ENCODE measurements at regions not wholly inside any gene's neighbourhood (a gene's known extent, or its start where the extent isn't known, plus 50 kb on each side); places are given as distances from the start of the nearest gene placed in this dataset.
"Not testable (repeated sequence)": the region's sequence is repeated elsewhere in the genome, so short reads cannot be mapped to it uniquely, and the experiment has no call there.

DNA sequence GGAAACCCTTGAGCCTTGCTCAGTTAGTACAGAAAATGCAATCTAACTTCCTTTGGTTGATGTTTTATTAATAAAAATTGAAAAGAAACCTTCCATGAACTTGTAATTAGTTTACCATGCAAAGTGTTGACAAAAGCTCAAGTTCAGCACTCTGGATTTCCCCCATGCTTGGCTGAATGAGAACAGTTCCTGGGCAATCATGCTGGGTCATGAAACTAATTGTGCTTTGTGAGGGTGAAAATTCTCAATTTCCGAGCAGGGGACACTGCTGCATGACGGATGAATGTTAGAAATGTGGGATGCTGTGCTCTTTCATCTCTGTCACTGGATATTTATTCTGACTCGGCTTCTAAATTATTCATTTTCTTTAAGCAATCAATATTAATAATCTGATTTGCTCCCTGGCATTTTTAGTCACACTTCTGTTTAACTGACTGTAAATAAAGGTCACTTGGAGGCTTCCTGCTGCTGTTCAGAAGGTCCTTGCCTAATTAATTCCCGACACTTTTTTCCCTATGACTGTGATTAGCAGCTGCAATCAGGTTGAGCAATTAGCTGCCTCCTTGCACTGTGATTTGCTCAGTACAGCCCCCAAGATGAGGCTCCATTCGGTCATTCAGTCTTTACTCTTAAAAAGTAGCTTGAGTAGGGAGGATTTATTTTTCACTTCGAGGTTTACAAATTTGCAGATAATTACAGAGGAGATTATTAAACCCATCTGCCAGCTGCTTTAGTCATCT, 678.1 kb upstream of the ZNF608 start:
- no peak for DNase-seq

DNA sequence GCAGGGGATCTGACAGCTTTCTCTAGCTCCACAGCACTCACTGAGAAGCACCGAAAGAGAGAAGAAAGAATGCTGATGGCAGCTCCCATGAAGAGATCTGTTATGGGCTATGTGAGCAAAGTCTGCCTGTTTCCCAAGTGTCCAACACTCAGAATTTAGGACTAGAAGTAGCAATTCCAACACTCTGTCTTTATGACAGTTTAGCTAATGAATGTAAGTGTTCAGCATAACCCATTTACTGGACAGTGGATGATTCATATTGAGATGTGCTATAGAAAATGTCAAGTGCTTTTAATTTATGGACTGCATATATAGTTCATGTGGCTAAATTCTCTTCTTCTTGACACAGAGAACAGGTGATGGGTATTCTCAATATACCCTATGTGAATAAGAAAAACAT, 683.1 kb upstream of the ZNF608 start:
- DNase-seq, result no peak

DNA sequence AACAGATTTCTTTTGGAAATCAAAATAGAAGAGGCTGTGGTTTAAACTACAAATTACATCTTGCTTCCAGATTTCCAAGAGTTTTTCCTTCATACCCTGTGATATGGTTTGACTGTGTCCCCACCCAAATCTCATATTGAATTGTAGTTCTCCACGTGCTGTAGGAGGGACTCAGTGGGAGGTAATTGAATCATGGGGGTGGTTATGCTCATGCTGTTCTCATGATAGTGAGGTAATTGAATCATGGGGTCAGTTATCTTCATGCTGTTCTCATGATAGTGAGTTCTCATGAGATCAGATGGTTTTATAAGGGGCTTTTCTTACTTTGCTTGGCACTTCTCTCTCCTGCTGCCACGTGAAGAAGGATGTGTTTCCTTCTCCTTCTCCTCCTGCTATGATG, 687.0 kb upstream of the ZNF608 start:
- no peak for DNase-seq

DNA sequence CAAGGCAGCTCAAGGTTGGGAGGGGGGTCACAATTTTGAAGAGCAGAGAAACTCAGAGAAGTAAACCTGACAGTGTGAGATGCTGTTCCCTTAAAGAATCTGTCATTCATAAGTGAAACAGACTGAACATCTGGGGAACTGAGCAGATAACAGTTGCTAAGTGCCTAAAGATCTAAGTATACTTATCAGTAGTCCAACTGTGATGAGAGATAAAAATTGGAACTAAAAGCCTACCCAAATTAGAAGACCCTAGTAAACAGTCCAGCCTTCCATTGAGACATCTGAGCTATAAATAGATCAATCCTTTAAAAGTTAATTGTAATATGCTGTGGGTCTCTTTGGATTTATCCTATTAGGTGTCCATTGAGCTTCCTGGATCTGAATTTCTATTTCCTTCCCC, 692.8 kb upstream of the ZNF608 start:
- no peak for DNase-seq

DNA sequence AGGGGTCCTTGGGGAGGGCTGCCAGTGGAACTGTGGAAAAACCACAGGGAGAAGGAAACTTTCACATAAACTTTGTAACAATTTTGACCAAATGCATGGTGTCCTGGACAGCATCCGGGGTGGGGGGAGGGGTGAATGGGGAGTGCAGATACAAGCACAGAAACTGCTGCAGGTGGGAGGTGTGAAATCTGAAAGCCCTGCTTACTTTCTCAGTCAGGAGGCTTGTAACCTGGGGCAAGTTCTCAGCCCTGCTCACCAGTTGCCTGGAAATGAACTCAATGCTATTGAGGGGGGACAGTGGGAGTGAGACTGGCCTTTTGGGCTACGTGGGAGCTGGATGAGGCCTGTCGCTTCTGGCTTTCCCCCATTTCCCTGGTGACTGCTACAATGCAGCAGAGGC, 694.5 kb upstream of the ZNF608 start:
- no peak for DNase-seq

DNA sequence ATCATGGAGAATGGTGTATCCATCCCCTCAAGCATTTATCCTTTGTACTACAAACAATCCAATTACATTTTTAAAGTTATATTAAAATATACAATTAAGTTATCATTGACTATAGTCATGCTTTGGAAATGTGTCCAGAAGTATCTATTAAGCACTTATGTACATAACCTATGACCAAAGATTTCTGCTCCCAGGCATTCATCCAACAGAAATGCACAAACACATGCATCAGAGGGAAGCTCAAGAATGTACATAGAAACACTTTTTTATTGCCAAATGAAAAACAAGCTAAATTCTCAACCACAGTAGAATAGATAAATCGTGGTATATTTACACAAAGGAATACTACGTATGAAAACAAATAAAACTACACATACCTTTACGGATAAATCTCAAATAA, 700.5 kb upstream of the ZNF608 start:
- DNase-seq, result no peak

DNA sequence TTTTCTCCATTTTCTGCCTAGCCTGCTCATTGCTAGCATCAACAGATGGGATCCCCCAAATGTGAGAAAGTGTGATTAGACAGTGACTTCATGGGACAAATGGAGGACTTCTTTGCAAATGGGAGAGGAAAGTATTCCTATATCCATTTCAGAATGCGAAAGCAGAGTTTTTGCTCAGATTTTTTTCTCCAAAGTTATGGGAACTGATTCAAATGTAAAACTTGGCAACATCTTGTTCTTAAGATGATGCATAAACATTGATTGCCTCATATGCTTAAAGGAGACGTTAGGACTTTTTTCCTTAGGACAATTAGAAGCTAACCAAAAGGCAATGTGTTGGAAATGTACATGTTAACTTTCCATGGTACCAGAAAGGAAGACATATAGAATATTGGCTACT, 704.3 kb upstream of the ZNF608 start:
- no peak for DNase-seq

DNA sequence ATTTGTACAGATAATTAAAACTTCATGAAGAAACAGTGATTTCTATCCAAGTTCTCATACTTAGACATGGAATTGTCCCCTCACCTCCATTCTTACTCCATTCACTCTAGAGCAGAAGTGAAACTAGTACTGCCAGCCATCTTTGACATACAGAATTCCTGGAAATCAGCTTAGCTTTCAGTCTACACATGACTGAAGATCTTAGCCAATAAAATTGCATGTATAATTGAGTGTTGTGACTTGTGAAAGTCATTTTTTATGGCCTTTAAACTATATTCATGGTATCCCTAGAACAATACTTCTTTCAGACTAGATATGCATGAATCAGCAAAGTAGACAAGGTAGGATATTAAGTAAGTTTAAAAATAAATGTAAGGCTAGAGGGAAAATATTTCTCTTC, 705.2 kb upstream of the ZNF608 start:
- DNase-seq, result no peak

DNA sequence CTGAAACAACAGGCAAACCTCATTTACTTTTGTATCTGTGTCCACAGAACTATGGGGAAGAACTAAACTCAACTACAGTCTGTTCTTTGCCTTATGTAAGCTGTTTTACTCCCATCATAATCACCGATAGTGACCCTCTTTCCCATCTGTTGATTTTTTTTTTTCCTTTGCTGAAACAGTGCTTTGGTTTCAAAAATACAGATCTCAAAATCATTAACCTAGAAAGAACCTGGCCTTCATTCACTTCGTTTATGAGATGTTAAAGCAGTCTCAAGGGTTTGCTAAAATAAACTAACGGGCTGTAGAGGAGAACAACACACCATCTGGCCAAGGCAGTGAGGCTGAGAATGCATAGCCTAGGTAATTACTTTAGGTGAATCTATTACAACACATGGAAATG, 706.6 kb upstream of the ZNF608 start:
- no peak for DNase-seq

DNA sequence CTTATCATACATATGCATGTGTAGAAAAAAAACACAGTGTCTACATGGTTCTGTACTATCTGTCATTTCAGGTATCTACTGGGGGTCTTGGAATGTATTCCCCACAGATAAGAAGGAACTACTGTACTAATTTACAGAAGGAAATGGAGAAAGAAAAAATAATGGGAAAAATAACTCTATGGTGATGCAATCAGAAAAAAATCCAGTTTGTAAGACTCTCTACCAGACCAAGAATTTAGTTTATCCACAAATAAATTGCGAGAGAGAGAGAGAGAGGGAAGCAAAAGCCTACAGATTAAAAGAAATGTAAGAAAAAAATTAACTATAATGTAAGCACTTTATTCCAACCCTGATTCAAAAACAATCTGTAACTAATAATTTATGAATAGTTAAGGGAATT, 708.6 kb upstream of the ZNF608 start:
- no peak for DNase-seq

DNA sequence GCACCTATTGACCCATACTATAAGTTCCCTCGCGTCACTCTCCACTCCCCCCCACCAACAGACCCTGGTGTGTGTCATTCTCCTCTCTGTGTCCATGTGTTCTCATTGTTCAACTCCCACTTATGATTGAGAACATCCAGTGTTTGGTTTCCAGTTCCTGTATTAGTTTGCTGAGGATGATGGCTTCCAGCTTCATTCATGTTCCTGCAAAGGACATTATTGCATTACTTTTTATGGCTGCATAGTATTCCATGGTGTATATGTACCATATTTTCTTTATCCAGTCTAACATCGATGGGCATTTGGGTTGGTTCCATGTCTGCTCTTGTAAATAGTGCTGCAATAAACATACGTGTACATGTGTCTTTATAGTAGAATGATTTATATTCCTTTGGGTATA, 709.6 kb upstream of the ZNF608 start:
- DNase-seq, result not testable (repeated sequence)

DNA sequence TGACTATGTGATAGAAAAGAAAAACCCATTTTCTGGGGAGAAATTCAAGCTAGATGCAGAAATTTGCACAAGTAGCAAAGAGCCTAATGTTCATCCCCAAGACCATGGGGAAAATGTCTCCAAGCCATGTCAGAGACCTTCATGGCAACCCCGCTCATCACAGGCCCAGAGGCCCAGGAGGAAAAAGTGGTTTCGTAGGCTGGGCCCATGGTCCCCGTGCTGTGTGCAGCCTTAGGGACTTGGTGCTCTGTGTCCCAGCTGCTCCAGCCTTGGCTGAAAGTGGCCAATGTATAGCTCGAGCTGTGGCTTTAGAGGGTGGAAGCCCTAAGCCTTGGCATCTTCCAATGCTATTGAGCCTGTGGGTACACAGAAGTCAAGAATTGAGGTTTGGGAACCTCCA, 711.2 kb upstream of the ZNF608 start:
- DNase-seq, result no peak

DNA sequence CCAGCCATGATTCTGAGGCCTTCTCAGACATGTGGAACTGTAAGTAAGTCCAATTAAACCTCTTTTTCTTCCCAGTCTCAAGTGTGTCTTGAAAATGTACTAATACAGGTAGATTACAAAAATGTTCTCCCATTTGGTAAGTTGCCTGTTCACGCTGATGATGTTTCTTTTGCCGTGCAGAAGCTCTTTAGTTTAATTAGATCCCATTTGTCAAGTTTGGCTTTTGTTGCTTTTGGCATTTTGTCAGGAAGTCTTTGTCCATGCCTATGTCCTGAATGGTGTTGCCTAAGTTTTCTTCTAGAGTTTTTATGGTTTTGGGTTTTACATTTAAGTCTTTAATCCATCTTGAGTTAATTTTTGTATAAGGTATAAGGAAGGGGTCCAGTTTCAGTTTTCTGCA, 712.5 kb upstream of the ZNF608 start:
- not testable (repeated sequence) for DNase-seq

DNA sequence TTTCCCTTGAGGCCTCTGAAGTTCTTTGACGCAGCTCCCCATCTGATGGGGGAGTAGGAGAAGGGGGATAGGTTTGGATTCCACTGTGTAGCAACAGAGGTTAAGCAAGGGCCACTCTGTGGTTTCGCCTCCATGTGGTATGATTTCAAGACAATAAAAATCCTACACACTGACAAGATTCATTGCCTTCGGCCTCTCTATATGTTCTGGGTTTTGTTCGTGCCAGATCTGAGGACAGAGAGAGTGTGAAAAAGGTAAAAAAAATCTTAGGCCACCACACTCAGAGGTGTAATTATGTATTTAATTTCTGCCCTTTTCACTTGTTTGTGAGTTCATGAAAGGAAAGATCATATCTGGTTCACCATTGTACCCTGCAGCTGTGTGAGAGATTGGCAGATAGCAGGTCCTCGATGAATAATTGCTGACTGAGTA, 715.2 kb upstream of the ZNF608 start:
- DNase-seq, result no peak

DNA sequence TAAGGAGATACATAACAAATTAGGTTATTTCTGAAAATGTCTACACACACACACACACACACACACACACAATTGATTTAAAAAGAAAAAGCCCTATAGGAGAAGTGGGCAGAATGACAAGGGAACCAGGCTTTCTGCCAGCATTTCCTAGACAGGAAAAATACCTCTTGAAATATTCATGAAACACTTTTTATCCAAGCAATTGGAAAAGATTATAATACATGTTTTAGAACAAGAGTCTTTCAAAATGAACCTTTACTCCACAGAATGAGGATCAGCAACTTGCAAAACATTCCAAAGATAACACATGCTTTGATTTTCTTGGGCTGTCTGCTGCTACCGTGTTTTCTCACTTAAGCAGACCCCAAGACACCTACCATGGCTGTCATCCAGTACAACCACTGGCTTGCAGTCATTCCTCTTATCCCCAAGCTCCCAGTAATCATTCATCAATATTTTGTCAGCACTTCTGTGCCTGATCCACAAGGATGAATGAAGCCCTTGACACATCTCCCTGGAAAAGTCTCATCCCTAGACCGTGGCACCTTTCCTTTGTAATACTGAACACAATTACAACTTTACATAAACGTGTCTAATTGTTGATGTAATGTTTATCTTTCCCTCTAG, 717.1 kb upstream of the ZNF608 start:
- no peak for DNase-seq

DNA sequence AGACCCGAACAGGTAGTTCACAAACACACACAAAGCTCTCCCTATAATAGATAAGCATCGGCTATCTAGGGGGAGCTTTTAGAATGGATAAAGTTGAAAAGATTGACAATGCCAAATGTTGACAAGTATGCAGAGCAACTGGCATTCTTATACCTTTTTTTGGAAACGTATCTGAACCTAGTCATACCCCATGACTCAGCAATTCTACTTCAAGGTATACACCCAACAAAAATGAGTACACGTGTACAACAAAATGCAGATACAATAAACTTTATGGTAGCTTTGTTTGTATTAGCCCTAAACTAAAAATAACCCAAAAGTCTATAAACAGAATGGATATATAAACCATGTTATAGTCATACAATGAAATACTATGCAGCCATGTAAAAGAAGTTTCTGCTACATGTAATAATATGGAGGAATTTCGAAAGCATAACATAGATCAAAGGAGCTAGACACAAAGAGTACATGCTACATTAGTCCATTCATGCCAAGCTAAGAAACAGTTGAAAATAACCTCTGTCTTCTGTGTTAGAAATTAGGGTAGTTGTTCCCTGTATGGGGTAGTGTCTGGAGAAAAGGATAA, 718.5 kb upstream of the ZNF608 start:
- DNase-seq, result no peak

DNA sequence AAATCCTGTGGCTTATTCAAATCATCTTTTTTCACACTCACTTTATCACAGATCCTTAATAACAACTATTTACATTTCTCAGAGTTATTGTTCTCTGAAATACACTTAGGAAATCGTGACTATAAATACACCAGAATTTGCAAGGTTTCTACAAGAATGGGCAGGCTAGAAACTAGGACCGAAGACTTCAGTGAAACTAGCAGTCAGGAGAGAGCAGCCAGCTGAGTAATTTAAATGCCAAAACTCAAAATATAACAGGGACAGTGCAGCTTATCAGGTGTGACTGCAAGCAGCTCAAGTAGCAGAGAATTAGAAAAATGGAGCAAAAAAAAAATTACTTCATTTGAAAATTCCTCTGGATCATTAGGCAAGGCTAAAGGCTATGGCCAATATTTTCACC, 719.3 kb upstream of the ZNF608 start:
- no peak for DNase-seq

DNA sequence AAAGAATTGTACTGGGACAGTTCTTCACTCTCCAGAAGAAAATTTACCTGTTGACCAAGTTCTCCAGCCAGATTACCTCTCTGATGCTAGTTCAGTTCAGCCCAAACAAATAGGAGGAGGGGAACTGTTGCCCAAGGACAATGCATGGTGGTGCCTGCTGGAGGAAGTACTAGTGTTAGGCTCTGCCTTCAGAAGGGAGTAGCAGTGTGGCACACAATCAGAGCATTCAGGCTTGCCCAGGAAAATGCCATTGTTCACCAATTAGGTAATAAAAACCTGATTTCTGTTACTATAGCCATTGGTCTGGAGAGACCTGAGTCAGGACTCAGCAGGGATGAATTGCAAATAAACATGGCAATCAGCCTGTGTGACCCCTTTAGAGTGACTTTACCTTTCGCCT, 720.8 kb upstream of the ZNF608 start:
- no peak for DNase-seq

DNA sequence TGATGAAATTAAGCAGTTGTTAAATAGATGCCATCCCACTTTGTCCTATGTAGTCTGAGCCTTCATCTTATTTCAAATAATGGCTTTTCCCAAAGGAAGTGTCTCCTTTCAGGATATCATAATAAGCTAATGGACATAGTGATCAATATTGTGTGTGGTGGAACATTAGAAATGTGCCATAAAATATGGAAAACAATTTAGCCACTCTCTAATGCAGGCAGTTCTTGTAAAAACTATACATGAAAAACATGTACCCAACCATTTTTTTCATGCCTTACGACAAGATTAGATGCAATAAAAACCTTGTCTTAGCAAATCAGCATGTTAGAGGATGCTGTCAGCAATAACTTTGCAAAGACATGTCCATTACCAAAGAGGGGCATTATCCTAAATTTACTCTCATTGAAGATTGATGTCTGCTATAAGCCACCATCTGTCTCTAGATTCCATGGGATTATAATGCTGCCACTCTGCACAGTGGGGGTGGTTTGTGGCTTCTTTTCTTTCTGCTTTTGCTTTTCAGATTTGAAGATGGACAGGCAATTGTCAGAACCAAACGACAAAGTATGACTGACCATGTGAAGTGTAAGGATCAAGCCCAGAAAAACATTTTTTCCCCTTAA, 724.0 kb upstream of the ZNF608 start:
- DNase-seq, result no peak

DNA sequence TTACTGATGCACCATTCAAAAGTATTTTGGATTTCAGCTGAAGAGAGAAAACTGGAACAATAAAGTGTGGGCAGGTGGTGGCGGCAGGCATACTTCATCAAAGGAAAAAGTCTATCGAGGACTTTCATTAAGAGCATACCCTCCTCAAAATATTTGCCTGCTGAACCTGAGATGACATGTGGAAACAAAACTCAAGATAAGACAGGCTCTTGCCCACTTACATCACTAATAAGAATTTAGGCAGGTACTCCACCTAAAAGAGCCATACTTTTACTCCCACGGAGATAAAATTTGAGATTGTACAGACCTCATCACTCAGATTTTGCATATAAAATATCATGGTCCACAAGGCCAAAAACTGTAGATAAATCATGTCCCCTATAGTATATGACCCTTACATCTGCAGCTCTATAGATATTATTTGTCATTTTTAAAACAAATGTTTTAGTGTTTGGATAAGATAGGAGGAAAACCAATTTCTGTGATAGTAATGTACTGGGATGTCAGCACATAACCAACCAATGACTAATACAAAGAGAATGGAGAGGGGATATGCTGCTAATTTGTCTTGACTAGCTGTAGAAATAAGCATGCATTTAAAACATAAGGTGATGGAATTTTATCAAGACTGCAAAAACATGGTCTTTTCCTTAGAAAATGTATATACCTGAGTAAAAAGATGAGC, 730.6 kb upstream of the ZNF608 start:
- no peak for DNase-seq

DNA sequence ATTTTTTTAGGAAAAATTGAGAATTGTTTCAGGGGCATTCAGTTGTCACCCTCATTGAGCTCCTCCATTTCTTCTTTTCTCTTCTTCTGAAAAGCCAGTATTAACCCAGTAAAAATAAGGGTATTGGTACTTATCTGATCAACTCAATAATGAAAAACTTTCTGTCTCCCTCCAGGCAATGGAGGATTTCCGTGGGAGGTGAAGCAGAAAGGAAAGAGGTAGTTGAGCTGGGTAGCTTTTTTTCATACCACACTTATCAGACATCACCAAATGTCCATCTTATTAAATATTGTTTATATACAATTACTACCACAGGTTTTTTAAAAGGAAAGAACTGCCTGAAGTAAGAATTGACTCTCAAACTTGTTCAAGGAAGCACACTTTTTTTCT, 731.1 kb upstream of the ZNF608 start:
- no peak for DNase-seq

DNA sequence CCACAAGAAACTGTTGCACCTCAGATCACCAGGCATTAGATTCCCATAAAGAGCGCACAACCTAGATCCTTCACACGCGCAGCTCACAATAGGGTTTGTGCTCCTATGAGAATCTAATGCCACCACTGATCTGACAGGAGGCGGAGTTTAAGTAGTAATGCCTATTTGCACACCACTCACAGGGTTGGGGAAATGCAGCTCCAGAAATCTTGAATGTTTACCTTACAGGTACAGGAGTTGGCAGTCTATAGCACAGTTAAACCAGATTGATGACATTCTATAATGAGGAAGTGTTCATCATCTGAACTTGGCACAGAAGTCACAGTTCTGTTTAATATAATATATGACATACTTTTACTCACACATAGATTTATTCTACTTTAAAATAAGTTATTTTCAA, 732.2 kb upstream of the ZNF608 start:
- no peak for DNase-seq

DNA sequence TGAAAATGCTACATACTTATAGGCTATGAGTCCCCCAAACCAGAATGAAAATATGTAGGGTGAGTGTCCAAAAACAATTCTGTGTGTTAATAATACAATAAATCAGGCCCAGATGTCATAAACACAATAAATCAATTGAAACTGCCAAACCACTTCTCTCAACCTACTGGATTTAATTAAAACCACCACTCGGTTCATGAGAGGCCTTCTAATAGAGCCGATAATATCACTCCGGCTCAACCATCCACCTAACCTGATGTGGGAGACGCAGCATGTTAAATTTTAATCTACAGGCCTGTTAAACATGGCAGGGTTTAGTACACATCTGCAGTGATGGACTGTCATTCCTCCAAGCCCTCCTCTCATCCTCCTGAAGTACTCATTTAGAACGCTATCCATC, 734.5 kb upstream of the ZNF608 start:
- DNase-seq, result no peak

Measured in right kidney (tissue), 1 donor.